HepG2 (cell line): ENCODE measurements at regions not wholly inside any gene's neighbourhood (a gene's known extent, or its start where the extent isn't known, plus 50 kb on each side); places are given as distances from the start of the nearest gene placed in this dataset.

Experiments used
- ATAC-seq: fragments of 200-7000 bp; cut with Tn5 transposase; 3 replicates; pipeline ENCODE4 v1.9.1; 2020; ENCODE audit warnings: mild to moderate bottlenecking, moderate library complexity
- BruUV-seq: library from RNA; stranded (reverse); fragments of 400-500 nt; replicated peaks from 2 replicates; lab custom pipeline; 2021; lab: Mats Ljungman, UMichigan
- CTCF ChIA-PET: fragments of 300-600 bp; formaldehyde crosslinking; extraction: SDS; loops from one replicate; lab custom pipeline; 2021; ENCODE audit warnings: low total read pairs, inconsistent platforms, low intra/inter-chr PET ratio; lab: Yijun Ruan, JAX
- POLR2A ChIA-PET: fragments of 350-600 bp; sonication (Branson Sonifier 250); formaldehyde crosslinking; loops from one replicate; lab custom pipeline; 2020; ENCODE audit warnings: antibody characterized with exemption, inconsistent platforms; lab: Yijun Ruan, JAX
- DNase-seq: peaks from one replicate; pipeline ENCODE4 v3.0.0-alpha.2; 2015; ENCODE audit warnings: low spot score
- FAIRE-seq: peaks from 3 replicates; lab custom pipeline; 2011; peaks lifted over from hg19 to GRCh38; lab: Jason Lieb, UNC
- H2AFZ ChIP-seq: one replicate; pipeline ENCODE4 v1.6.1; 2011; ENCODE audit warnings: low read length, inconsistent platforms
- H3K27ac ChIP-seq: fragments of 300-600 bp; 3 replicates; pipeline ENCODE4 v1.8.0; 2011; ENCODE audit warnings: mixed run types, mild to moderate bottlenecking, mixed read lengths, low read length, inconsistent platforms; ENCODE audit not compliant: insufficient read depth; ENCODE audit errors: extremely low read length
- H3K27me3 ChIP-seq, 2 experiments: fragments of 200-600 bp in 1 of 2; 2 replicates in 1 of 2; 3 replicates in 1 of 2; pipeline versions ENCODE4 v1.6.0 to v1.8.0; 2011; ENCODE audit warnings: low read length in 2 of 2, mild to moderate bottlenecking in 2 of 2, moderate library complexity in 2 of 2, inconsistent platforms in 1 of 2; ENCODE audit not compliant: insufficient read depth in 2 of 2, control insufficient read depth in 1 of 2
- H3K36me3 ChIP-seq, 2 experiments: fragments of 200-600 bp in 1 of 2; replicated peaks in 1 of 2; 2 replicates in 1 of 2; 3 replicates in 1 of 2; pipeline versions ENCODE4 v1.5.1 to v1.8.0; 2011; ENCODE audit warnings: low read length in 2 of 2, inconsistent platforms in 1 of 2; ENCODE audit not compliant: insufficient read depth in 2 of 2, control insufficient read depth in 1 of 2
- H3K4me1 ChIP-seq: 2 replicates; pipeline ENCODE4 v1.5.1; 2012; ENCODE audit warnings: low read length, inconsistent platforms; ENCODE audit not compliant: insufficient read depth
- H3K4me2 ChIP-seq: 2 replicates; pipeline ENCODE4 v1.6.0; 2011; ENCODE audit warnings: low read depth, low read length, inconsistent platforms
- H3K4me3 ChIP-seq, 3 experiments: fragments of 200-600 bp in 1 of 3; sonication (generic), shearing (Covaris generic) in 1 of 3; replicated peaks in 1 of 3; 2 replicates each; pipeline ENCODE4 v1.5.1; 2011 to 2016; ENCODE audit warnings: low read length in 3 of 3, inconsistent platforms in 2 of 3, low read depth in 2 of 3, mild to moderate bottlenecking in 2 of 3, control low read depth in 1 of 3, mixed read lengths in 1 of 3; ENCODE audit not compliant: insufficient read depth in 1 of 3
- H3K79me2 ChIP-seq: one replicate; pipeline ENCODE4 v1.6.1; 2011; ENCODE audit warnings: low read length, inconsistent platforms; ENCODE audit not compliant: insufficient read depth
- H3K9ac ChIP-seq: 2 replicates; pipeline ENCODE4 v1.6.0; 2011; ENCODE audit warnings: mild to moderate bottlenecking, low read depth, low read length, inconsistent platforms; ENCODE audit not compliant: insufficient read depth
- H3K9me3 ChIP-seq: 2 replicates; pipeline ENCODE4 v1.5.1; 2012; ENCODE audit warnings: mild to moderate bottlenecking, low read length
- H4K20me1 ChIP-seq: 2 replicates; pipeline ENCODE4 v1.6.0; 2011; ENCODE audit warnings: inconsistent platforms, mild to moderate bottlenecking, low read length, moderate library complexity; ENCODE audit not compliant: insufficient read depth
- ATF7 ChIP-seq, 2 experiments: fragments of 450-650 bp in 1 of 2; sonication (generic) in 1 of 2; formaldehyde crosslinking in 1 of 2; IDR thresholded peaks; 2 replicates each; pipeline versions ENCODE4 v1.4.0 to v1.6.1; 2016 to 2020; ENCODE audit warnings: antibody characterized with exemption in 1 of 2, mild to moderate bottlenecking in 1 of 2, missing genetic modification reagents in 1 of 2
- ATF7-NPFF ChIP-seq: sonication (generic); formaldehyde crosslinking; IDR thresholded peaks from 2 replicates; pipeline ENCODE4 v1.8.1; 2023; ENCODE audit warnings: mild to moderate bottlenecking, low read depth, missing genetic modification reagents, moderate library complexity
- CBFB ChIP-seq: sonication (generic); formaldehyde crosslinking; IDR thresholded peaks from 2 replicates; pipeline ENCODE4 v1.4.0; 2020; ENCODE audit warnings: missing genetic modification reagents
- ELF1 ChIP-seq: sonication (generic); formaldehyde crosslinking; IDR thresholded peaks from 2 replicates; pipeline ENCODE4 v1.4.0; 2020; ENCODE audit warnings: missing genetic modification reagents
- ELF4 ChIP-seq: sonication (generic); formaldehyde crosslinking; IDR thresholded peaks from 2 replicates; pipeline ENCODE4 v1.5.0; 2020; ENCODE audit warnings: missing genetic modification reagents, mild to moderate bottlenecking, moderate library complexity, borderline replicate concordance
- FOSL1 ChIP-seq: sonication (generic); formaldehyde crosslinking; IDR thresholded peaks from 2 replicates; pipeline ENCODE4 v1.9.0; 2021; ENCODE audit warnings: missing genetic modification reagents, borderline replicate concordance
- HDAC6 ChIP-seq: fragments of 200-600 bp; sonication (generic); IDR thresholded peaks from 2 replicates; pipeline ENCODE4 v1.7.0; 2017; ENCODE audit warnings: mild to moderate bottlenecking, antibody characterized with exemption, low read length, low read depth
- KLF16 ChIP-seq, 2 experiments: sonication (generic) in 1 of 2; formaldehyde crosslinking in 1 of 2; IDR thresholded peaks; 2 replicates each; pipeline versions ENCODE4 v1.6.1 to v1.8.0; 2016 to 2023; ENCODE audit warnings: missing genetic modification reagents in 2 of 2, missing compliant biosample characterization in 1 of 2
- NFE2L2 ChIP-seq: fragments of 150-350 bp; IDR thresholded peaks from 2 replicates; pipeline ENCODE4 v1.6.1; 2014; ENCODE audit warnings: low read length
- PHF8 ChIP-seq: sonication (generic); formaldehyde crosslinking; IDR thresholded peaks from 2 replicates; pipeline ENCODE4 v1.5.0; 2020; ENCODE audit warnings: missing genetic modification reagents
- RBM22 ChIP-seq: fragments of 200-400 bp; formaldehyde crosslinking; optimal IDR thresholded peaks from 2 replicates; pipeline ENCODE3; 2017; ENCODE audit warnings: mild to moderate bottlenecking, low read length, moderate library complexity
- RNF219 ChIP-seq: sonication (generic); formaldehyde crosslinking; IDR thresholded peaks from 2 replicates; pipeline ENCODE4 v1.5.0; 2020; ENCODE audit warnings: mild to moderate bottlenecking, missing genetic modification reagents
- SP5 ChIP-seq: IDR thresholded peaks from 2 replicates; pipeline ENCODE4 v1.6.1; 2016; ENCODE audit warnings: low read depth, borderline replicate concordance
- STAG1 ChIP-seq: sonication (generic); formaldehyde crosslinking; IDR thresholded peaks from 2 replicates; pipeline ENCODE4 v1.4.0; 2020; ENCODE audit warnings: missing genetic modification reagents
- ZBTB1 ChIP-seq: sonication (generic); formaldehyde crosslinking; IDR thresholded peaks from 2 replicates; pipeline ENCODE4 v1.4.0; 2020; ENCODE audit warnings: missing genetic modification reagents, borderline replicate concordance
- ZNF280B ChIP-seq: sonication (generic); formaldehyde crosslinking; IDR thresholded peaks from 2 replicates; pipeline ENCODE4 v1.5.0; 2020; ENCODE audit warnings: missing genetic modification reagents, mild to moderate bottlenecking, borderline replicate concordance
- ZNF296 ChIP-seq: sonication (generic); formaldehyde crosslinking; conservative IDR thresholded peaks from 2 replicates; pipeline ENCODE4 v1.5.0; 2020; ENCODE audit warnings: mild to moderate bottlenecking, missing genetic modification reagents
- ZNF382 ChIP-seq: sonication (generic); formaldehyde crosslinking; IDR thresholded peaks from 2 replicates; pipeline ENCODE4 v1.5.0; 2020; ENCODE audit warnings: missing genetic modification reagents, mild to moderate bottlenecking, borderline replicate concordance
- ZNF441 ChIP-seq: sonication (generic); formaldehyde crosslinking; IDR thresholded peaks from 2 replicates; pipeline ENCODE4 v1.7.0; 2021; ENCODE audit warnings: missing genetic modification reagents, borderline replicate concordance
- ZNF484 ChIP-seq: sonication (generic); formaldehyde crosslinking; IDR thresholded peaks from 2 replicates; pipeline ENCODE4 v1.5.1; 2020; ENCODE audit warnings: mild to moderate bottlenecking, low read depth, missing genetic modification reagents, borderline replicate concordance
- ZNF816 ChIP-seq: sonication (generic); formaldehyde crosslinking; IDR thresholded peaks from 2 replicates; pipeline ENCODE4 v1.8.0; 2022; ENCODE audit warnings: missing genetic modification reagents, mild to moderate bottlenecking, borderline replicate concordance
- WGBS: methylation state at CpG from one replicate; pipeline ENCODE4 v1.1.6; 2017; ENCODE audit warnings: low lambda C conversion rate; 5-methylcytosine and 5-hydroxymethylcytosine counted together
- in situ Hi-C: cut with HindIII; loops from 2 replicates; pipeline ENCODE4 v1.10.0; 2017; ENCODE audit warnings: low pct_unique_long_range_greater_than_20kb; ENCODE audit not compliant: extremely low pct_ligation_motif_present
- intact Hi-C: fragments of 100-400 bp; cut with micrococcal nuclease; formaldehyde crosslinking; loops from one replicate; pipeline ENCODE4 v1.10.0; 2022; ENCODE audit not compliant: unreplicated experiment

- TF ChIP-seq ZNF441 (CRISPR knock-in tag) (no peak), ZNF382 (no peak), ZNF816 (no peak), NFE2L2 (no peak), HDAC6 (no peak), ZBTB1 (CRISPR knock-in tag) (no peak), FOSL1 (CRISPR knock-in tag) (no peak), ZNF280B (CRISPR knock-in tag) (no peak), ATF7-NPFF (CRISPR knock-in tag) (no peak)
These were observed 77.2 kb upstream of the ZBED5 start (continued) for GRCh38 chr11:10935015-10935559.

- Histone ChIP-seq H3K79me2 (no peaks in the 10 kb centered on the region), H3K4me2 (peak overlapping the region; percentile 72), H3K9ac (no peak overlapping the region), H2AFZ (no peak overlapping the region), H3K9me3 (no peaks in the 10 kb centered on the region), H3K4me1 (peaks cover 19% of the 10 kb centered on the region), H3K4me3 (0 out of 6 replicates have a peak overlapping the region, but pooled peaks of 1 of the 3 experiments have one; percentile 23), H3K27me3 (peaks cover 2 to 55% of the 10 kb centered on the region in 2 experiments; a peak in 4 of 5 replicates), H3K36me3 (no peaks in the 10 kb centered on the region), H3K27ac (no peak overlapping the region), H4K20me1 (no peaks in the 10 kb centered on the region)
- ChIA-PET POLR2A (interaction anchor here (1.0 to 1.2 kb wide), 3 partner anchors 77 to 125 kb away, joined by 3 to 4 read pairs (median 4); partner anchors contain the start of genes EIF4G2 and ZBED5), CTCF (interaction anchor here (1.4 to 2.2 kb wide), 3 partner anchors 76 to 853 kb away, joined by 4 to 21 read pairs (median 5); no protein-coding TSS in a partner anchor)
- DNase-seq: no peak
- ATAC-seq: no peak
- no TSS peak for BruUV-seq
- in situ Hi-C loops: loop anchor here (5.0 to 25.0 kb wide), 2 partner anchors 88 to 853 kb away; no protein-coding TSS in a partner anchor
- WGBS: 9% methylated on average over 9 of the region's 9 CpGs
- FAIRE-seq: no peak
- intact Hi-C loops: loop anchor here (5.0 kb wide), 2 partner anchors 88 to 853 kb away; no protein-coding TSS in a partner anchor
- TF ChIP-seq PHF8 (CRISPR knock-in tag) (no peak), RNF219 (CRISPR knock-in tag) (no peak), RBM22 (no peak), STAG1 (CRISPR knock-in tag) (no peak), KLF16 (CRISPR knock-in tag; IDR thresholded peaks at IDR 0.05) (no peak), ATF7 (IDR thresholded peaks at IDR 0.05) (no peak), ATF7 (CRISPR knock-in tag; IDR thresholded peaks at IDR 0.05) (no peak), ZNF484 (CRISPR knock-in tag) (no peak), SP5 (CRISPR knock-in tag) (no peak), ZNF296 (CRISPR knock-in tag) (no peak), ELF1 (CRISPR knock-in tag) (no peak), CBFB (CRISPR knock-in tag) (no peak), ELF4 (CRISPR knock-in tag) (no peak)
These were observed 76.5 kb upstream of the ZBED5 start for GRCh38 chr11:10934293-10934860.
